ENCODE measurements at regions not wholly inside any gene's neighbourhood (a gene's known extent, or its start where the extent isn't known, plus 50 kb on each side); places are given as distances from the start of the nearest gene placed in this dataset.

DNA sequence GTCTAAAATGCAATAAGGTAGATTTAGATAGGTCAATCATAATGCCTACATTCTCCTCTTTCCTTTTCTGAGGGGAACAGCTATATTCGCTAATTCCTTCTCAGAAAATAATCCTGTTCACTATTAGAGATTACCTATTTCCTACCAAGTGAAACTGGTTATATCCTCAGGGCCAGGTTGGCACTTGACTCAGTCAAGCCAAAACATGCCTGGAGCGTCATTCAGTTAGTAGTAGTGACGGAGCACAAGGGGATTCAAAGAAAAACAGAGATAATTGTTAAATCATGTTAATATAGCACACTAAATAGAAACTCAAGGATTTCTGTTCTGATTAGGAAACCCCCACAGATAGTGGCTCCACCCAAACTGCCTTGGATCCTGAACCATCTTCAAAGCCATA, 515.4 kb upstream of the PTPRD start:
- H3K27ac ChIP-seq (ENCODE audit: low read depth, low read length, poor library complexity, severe bottlenecking), result no peak overlapping the region
- H3K4me3 ChIP-seq (ENCODE audit: low read depth, low read length, poor library complexity, severe bottlenecking), result no peak overlapping the region
- ChIA-PET POLR2A (ENCODE audit: low non-redundant PET) (no interaction called here), CTCF (no interaction called here)
- no TSS peak for BruUV-seq (replicated peaks)
- H3K9me3 ChIP-seq (ENCODE audit: low read depth, low read length, poor library complexity, severe bottlenecking), result no peaks in the 10 kb centered on the region
- TF ChIP-seq EZH2 (IDR thresholded peaks at IDR 0.05; ENCODE audit: borderline replicate concordance, low read depth, low read length, poor library complexity, severe bottlenecking), result no peak
- TF ChIP-seq, protein P1, sequence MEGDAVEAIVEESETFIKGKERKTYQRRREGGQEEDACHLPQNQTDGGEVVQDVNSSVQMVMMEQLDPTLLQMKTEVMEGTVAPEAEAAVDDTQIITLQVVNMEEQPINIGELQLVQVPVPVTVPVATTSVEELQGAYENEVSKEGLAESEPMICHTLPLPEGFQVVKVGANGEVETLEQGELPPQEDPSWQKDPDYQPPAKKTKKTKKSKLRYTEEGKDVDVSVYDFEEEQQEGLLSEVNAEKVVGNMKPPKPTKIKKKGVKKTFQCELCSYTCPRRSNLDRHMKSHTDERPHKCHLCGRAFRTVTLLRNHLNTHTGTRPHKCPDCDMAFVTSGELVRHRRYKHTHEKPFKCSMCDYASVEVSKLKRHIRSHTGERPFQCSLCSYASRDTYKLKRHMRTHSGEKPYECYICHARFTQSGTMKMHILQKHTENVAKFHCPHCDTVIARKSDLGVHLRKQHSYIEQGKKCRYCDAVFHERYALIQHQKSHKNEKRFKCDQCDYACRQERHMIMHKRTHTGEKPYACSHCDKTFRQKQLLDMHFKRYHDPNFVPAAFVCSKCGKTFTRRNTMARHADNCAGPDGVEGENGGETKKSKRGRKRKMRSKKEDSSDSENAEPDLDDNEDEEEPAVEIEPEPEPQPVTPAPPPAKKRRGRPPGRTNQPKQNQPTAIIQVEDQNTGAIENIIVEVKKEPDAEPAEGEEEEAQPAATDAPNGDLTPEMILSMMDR (conservative IDR thresholded peaks at IDR 0.05; ENCODE audit: low read depth, low read length), result no peak
- intact Hi-C loops (cut with micrococcal nuclease; ENCODE audit: unreplicated experiment), result no loop called here
- H3K4me1 ChIP-seq (ENCODE audit: insufficient read depth, low read length, poor library complexity, severe bottlenecking), result no peaks in the 10 kb centered on the region
- DNase-seq (ENCODE audit: low spot score), result no peak
- no peaks in the 10 kb centered on the region for H3K36me3 ChIP-seq (ENCODE audit: insufficient read depth, low read length, poor library complexity, severe bottlenecking)
- H3K27me3 ChIP-seq (replicated peaks; ENCODE audit: insufficient read depth, low read depth, low read length, poor library complexity), result no peaks in the 10 kb centered on the region

DNA sequence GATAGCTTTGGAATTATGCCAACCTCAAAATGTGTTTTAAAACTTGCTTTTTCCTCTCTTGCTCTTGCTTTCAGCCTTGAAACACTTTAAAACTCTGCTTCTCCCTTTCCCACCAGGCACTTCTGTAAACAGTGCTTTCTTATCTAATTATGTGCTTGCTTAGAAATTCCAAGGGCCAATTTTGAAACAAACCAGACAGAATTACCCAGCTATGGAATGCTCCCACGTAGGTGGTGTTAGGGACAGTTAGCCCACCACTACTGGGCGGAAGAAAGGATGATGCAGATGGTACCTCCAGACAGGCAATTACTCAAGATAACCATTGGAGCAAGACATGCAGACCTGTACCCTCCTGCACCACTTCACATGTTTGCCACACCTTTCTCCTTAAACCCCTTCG, 523.0 kb upstream of the PTPRD start:
- POLR2A ChIA-PET (ENCODE audit: low non-redundant PET), result no interaction called here
- CTCF ChIA-PET, result no interaction called here
- DNase-seq (ENCODE audit: low spot score), result no peak

DNA sequence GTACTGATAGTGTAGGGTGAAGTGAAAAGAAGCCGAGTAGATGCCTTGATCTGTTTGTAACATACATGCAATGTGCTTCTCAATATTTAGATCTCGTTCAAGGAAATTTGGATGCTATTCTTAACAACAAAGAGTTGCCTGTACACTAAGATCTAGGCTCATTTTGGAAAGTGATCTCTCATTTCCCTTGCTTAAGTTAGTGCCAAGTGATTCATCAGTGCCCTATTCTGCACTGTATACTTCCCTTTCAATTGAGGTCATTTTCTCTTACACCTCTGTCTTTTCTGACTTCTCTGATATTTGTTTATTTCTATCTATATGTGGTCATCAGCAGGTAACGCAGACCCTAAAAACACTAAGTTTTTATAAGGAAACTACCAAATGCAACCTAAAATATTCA, 528.6 kb upstream of the PTPRD start:
- H3K27me3 ChIP-seq (replicated peaks; ENCODE audit: insufficient read depth, low read depth, low read length, poor library complexity), result no peaks in the 10 kb centered on the region
- CTCF ChIA-PET, result no interaction called here
- H3K36me3 ChIP-seq (ENCODE audit: insufficient read depth, low read length, poor library complexity, severe bottlenecking), result no peaks in the 10 kb centered on the region
- no TSS peak for BruUV-seq (replicated peaks)
- POLR2A ChIA-PET (ENCODE audit: low non-redundant PET), result no interaction called here
- DNase-seq (ENCODE audit: low spot score), result no peak
- intact Hi-C loops (cut with micrococcal nuclease; ENCODE audit: unreplicated experiment), result no loop called here
- no peaks in the 10 kb centered on the region for H3K4me1 ChIP-seq (ENCODE audit: insufficient read depth, low read length, poor library complexity, severe bottlenecking)
- no peaks in the 10 kb centered on the region for H3K9me3 ChIP-seq (ENCODE audit: low read depth, low read length, poor library complexity, severe bottlenecking)
- H3K27ac ChIP-seq (ENCODE audit: low read depth, low read length, poor library complexity, severe bottlenecking), result no peak overlapping the region
- no peak for TF ChIP-seq EZH2 (IDR thresholded peaks at IDR 0.05; ENCODE audit: borderline replicate concordance, low read depth, low read length, poor library complexity, severe bottlenecking)
- TF ChIP-seq, protein P1 (conservative IDR thresholded peaks at IDR 0.05; ENCODE audit: low read depth, low read length), result no peak
- no peak overlapping the region for H3K4me3 ChIP-seq (ENCODE audit: low read depth, low read length, poor library complexity, severe bottlenecking)

More for the DNA sequence above, 523.0 kb upstream of the PTPRD start:
- Histone ChIP-seq H3K27ac (ENCODE audit: low read depth, low read length, poor library complexity, severe bottlenecking) (no peak overlapping the region), H3K9me3 (ENCODE audit: low read depth, low read length, poor library complexity, severe bottlenecking) (no peaks in the 10 kb centered on the region), H3K27me3 (replicated peaks; ENCODE audit: insufficient read depth, low read depth, low read length, poor library complexity) (no peaks in the 10 kb centered on the region), H3K4me1 (ENCODE audit: insufficient read depth, low read length, poor library complexity, severe bottlenecking) (no peaks in the 10 kb centered on the region), H3K4me3 (ENCODE audit: low read depth, low read length, poor library complexity, severe bottlenecking) (no peak overlapping the region), H3K36me3 (ENCODE audit: insufficient read depth, low read length, poor library complexity, severe bottlenecking) (no peaks in the 10 kb centered on the region)
- no peak for TF ChIP-seq EZH2 (IDR thresholded peaks at IDR 0.05; ENCODE audit: borderline replicate concordance, low read depth, low read length, poor library complexity, severe bottlenecking)
- TF ChIP-seq, protein P1 (conservative IDR thresholded peaks at IDR 0.05; ENCODE audit: low read depth, low read length), result no peak
- intact Hi-C loops (cut with micrococcal nuclease; ENCODE audit: unreplicated experiment), result no loop called here
- BruUV-seq (replicated peaks), result no TSS peak
